ENCODE measurements at regions not wholly inside any gene's neighbourhood (a gene's known extent, or its start where the extent isn't known, plus 50 kb on each side); places are given as distances from the start of the nearest gene placed in this dataset.
"Not testable (repeated sequence)": the region's sequence is repeated elsewhere in the genome, so short reads cannot be mapped to it uniquely, and the experiment has no call there.

- no peak for DNase-seq (ENCODE audit: low spot score)
- FAIRE-seq, result no peak
Measured at GRCh38 chr1:164101802-164102201, 457.2 kb upstream of the PBX1 start.

- DNase-seq (ENCODE audit: low spot score) (no peak), FAIRE-seq (no peak)
Measured at GRCh38 chr1:164131949-164132348, 427.0 kb upstream of the PBX1 start.

- FAIRE-seq (no peak), DNase-seq (ENCODE audit: low spot score) (no peak)
Measured at GRCh38 chr1:164137273-164137925, 421.6 kb upstream of the PBX1 start.

- no peak for FAIRE-seq
- DNase-seq (ENCODE audit: low spot score), result no peak
Measured at GRCh38 chr1:164141797-164142196, 417.2 kb upstream of the PBX1 start.

GRCh38 chr1:164154622-164155021 is 404.4 kb upstream of the PBX1 start:
- DNase-seq (ENCODE audit: low spot score), result no peak
- FAIRE-seq, result no peak

- DNase-seq (ENCODE audit: low spot score), result no peak
- FAIRE-seq, result no peak
Measured at GRCh38 chr1:164155347-164155746, 403.6 kb upstream of the PBX1 start.

GRCh38 chr1:164163289-164163849 is 395.6 kb upstream of the PBX1 start:
- FAIRE-seq (no peak), DNase-seq (ENCODE audit: low spot score) (no peak)

- DNase-seq (ENCODE audit: low spot score) (no peak), FAIRE-seq (no peak)
Measured at GRCh38 chr1:164165466-164165865, 393.5 kb upstream of the PBX1 start.

GRCh38 chr1:164166454-164166853 is 392.5 kb upstream of the PBX1 start:
- not testable (repeated sequence) for DNase-seq (ENCODE audit: low spot score); FAIRE-seq

GRCh38 chr1:164177118-164177517 is 381.9 kb upstream of the PBX1 start:
- FAIRE-seq, result no peak
- DNase-seq (ENCODE audit: low spot score), result no peak

- FAIRE-seq (no peak), DNase-seq (ENCODE audit: low spot score) (no peak)
Measured at GRCh38 chr1:164180824-164181223, 378.2 kb upstream of the PBX1 start.

- no peak for FAIRE-seq
- no peak for DNase-seq (ENCODE audit: low spot score)
Measured at GRCh38 chr1:164183854-164184635, 374.9 kb upstream of the PBX1 start.

GRCh38 chr1:164186881-164187280 is 372.1 kb upstream of the PBX1 start:
- FAIRE-seq (no peak), DNase-seq (ENCODE audit: low spot score) (no peak)

GRCh38 chr1:164188497-164188896 is 370.5 kb upstream of the PBX1 start:
- FAIRE-seq, result no peak
- no peak for DNase-seq (ENCODE audit: low spot score)

GRCh38 chr1:164191191-164191590 is 367.8 kb upstream of the PBX1 start:
- DNase-seq (ENCODE audit: low spot score), result no peak
- no peak for FAIRE-seq

- FAIRE-seq, result no peak
Measured at GRCh38 chr1:164210211-164210739, 348.7 kb upstream of the PBX1 start.

GRCh38 chr1:164223378-164223777 is 335.6 kb upstream of the PBX1 start:
- FAIRE-seq, result no peak
- no peak for DNase-seq (ENCODE audit: low spot score)

More at GRCh38 chr1:164210211-164210739, 348.7 kb upstream of the PBX1 start:
- DNase-seq (ENCODE audit: low spot score), result no peak

- DNase-seq (ENCODE audit: low spot score), result no peak
- FAIRE-seq, result no peak
Measured at GRCh38 chr1:164225011-164225410, 334.0 kb upstream of the PBX1 start.

- no peak for DNase-seq (ENCODE audit: low spot score)
- no peak for FAIRE-seq
Measured at GRCh38 chr1:164226977-164227376, 332.0 kb upstream of the PBX1 start.

- DNase-seq (ENCODE audit: low spot score), result no peak
- no peak for FAIRE-seq
Measured at GRCh38 chr1:164228928-164229327, 330.1 kb upstream of the PBX1 start.

- no peak for FAIRE-seq
Measured at GRCh38 chr1:164233149-164233548, 325.8 kb upstream of the PBX1 start.

GRCh38 chr1:164240081-164240480 is 318.9 kb upstream of the PBX1 start:
- DNase-seq (ENCODE audit: low spot score) (no peak), FAIRE-seq (no peak)

More at GRCh38 chr1:164233149-164233548, 325.8 kb upstream of the PBX1 start:
- DNase-seq (ENCODE audit: low spot score), result no peak

All from RCC 7860 (cell line).